ENCODE measurements at regions not wholly inside any gene's neighbourhood (a gene's known extent, or its start where the extent isn't known, plus 50 kb on each side); places are given as distances from the start of the nearest gene placed in this dataset.
A peak's percentile ranks its signal among the peaks of the same experiment; 100 is the strongest.

DNA sequence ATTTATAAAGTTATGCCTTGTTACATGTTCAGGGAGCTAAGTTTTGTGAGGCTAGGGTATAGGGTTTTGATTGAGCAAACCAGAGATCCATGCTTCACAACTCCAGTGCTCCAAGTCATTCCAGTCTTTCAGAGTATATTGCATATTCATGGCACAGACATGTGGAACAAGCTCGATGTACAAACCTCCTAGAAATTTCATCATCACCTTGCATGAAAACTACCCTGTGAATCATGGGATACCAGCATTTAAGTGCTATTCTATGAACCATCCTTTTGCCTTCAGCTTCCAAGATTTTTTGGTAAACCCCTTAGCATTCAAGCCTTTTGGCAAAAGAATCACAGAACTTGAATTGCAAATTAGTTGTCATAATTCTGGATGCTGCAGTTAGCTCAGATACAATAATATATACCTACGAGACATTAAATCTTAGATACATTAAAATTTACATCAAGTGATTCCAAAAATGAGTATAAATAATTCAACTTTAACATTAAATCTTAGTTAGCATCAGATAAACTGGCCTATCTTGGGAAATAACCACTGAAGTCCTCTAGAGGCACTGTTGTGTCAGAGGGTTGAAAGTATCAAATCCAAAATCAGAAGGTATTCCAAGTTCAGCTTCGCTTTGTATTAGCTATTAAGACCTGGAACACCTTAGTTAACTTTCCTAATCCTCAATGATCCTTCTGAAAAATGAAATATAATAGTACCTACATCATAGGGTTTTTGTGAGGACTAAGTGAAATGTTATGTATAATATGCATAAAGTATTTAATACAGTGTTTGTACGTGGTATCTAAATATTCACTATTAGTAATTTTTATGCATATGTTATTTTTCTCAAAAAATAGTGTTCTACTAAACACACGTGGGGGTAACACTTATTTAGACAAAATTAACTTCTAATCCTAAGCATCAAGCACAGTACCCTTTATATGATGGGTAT, 55.5 kb upstream of the CABCOCO1 start:
- H3K4me3 ChIP-seq, result no peak overlapping the region
- in situ Hi-C loops (cut with MboI) (no loop called here), intact Hi-C loops (cut with micrococcal nuclease) (loop anchor here (2.0 kb wide), 1 partner anchor 126 kb away; no protein-coding TSS in a partner anchor)
- H2AFZ ChIP-seq (ENCODE audit: low read depth, low read length), result no peak overlapping the region
- FAIRE-seq (peak; percentile 59), DNase-seq (ENCODE audit: extremely low read depth in 1 of 4, low spot score in 3 of 4) (peak; percentile 20 to 32 (median 27)), ATAC-seq (peak; percentile 75)
- H3K9me1 ChIP-seq (ENCODE audit: control insufficient read depth, insufficient read depth, low read length), result no peaks in the 10 kb centered on the region
- no peak overlapping the region for H3K27ac ChIP-seq (ENCODE audit: extremely low read depth, low read depth, low read length)
- H3K4me1 ChIP-seq (replicated peaks in 1 of 2; ENCODE audit: control insufficient read depth in 2 of 2, insufficient read depth in 2 of 2, low read length in 2 of 2), result no peaks in the 10 kb centered on the region
- H3K9ac ChIP-seq (ENCODE audit: insufficient read depth in 1 of 2, low read depth in 2 of 2, low read length in 2 of 2), result no peak overlapping the region
- H4K20me1 ChIP-seq (replicated peaks; ENCODE audit: control insufficient read depth, insufficient read depth, low read length), result no peaks in the 10 kb centered on the region
- POLR2A ChIA-PET, result no interaction called here
- H3K27me3 ChIP-seq (ENCODE audit: control insufficient read depth in 2 of 2, insufficient read depth in 2 of 2, low read length in 2 of 2), result no peaks in the 10 kb centered on the region
- H3K36me3 ChIP-seq (ENCODE audit: control insufficient read depth, insufficient read depth, low read length), result no peaks in the 10 kb centered on the region
- no TSS peak for BruUV-seq (replicated peaks)
- no peaks in the 10 kb centered on the region for H3K79me2 ChIP-seq (ENCODE audit: control insufficient read depth, insufficient read depth, low read length)
- CTCF ChIA-PET (ENCODE audit: low intra/inter-chr PET ratio), result interaction anchor here (0.5 kb wide), 1 partner anchor 86 kb away, joined by 3 read pairs; no protein-coding TSS in a partner anchor
- H3K4me2 ChIP-seq (ENCODE audit: insufficient read depth, low read length), result no peak overlapping the region
- WGBS (ENCODE audit: insufficient coverage, low coverage, missing lambda C conversion rate), result 12% methylated on average over 5 of the region's 5 CpGs
- H3K9me3 ChIP-seq (replicated peaks; ENCODE audit: control insufficient read depth, insufficient read depth, low read depth, low read length), result no peaks in the 10 kb centered on the region
- TF ChIP-seq, protein P1, sequence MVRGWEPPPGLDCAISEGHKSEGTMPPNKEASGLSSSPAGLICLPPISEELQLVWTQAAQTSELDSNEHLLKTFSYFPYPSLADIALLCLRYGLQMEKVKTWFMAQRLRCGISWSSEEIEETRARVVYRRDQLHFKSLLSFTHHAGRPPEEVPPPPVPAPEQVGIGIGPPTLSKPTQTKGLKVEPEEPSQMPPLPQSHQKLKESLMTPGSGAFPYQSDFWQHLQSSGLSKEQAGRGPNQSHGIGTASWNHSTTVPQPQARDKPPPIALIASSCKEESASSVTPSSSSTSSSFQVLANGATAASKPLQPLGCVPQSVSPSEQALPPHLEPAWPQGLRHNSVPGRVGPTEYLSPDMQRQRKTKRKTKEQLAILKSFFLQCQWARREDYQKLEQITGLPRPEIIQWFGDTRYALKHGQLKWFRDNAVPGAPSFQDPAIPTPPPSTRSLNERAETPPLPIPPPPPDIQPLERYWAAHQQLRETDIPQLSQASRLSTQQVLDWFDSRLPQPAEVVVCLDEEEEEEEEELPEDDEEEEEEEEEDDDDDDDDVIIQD (CRISPR knock-in tag; IDR thresholded peaks at IDR 0.05), result no peak
- TF ChIP-seq RAD21 (CRISPR knock-in tag; conservative IDR thresholded peaks at IDR 0.05 in 1 of 2, IDR thresholded peaks at IDR 0.05 in 1 of 2), result peak in 1 of 2 experiments; percentile 55; a peak in 3 of 4 replicates
- no peak for TF ChIP-seq E2F5 (CRISPR knock-in tag; IDR thresholded peaks at IDR 0.05)
- TF ChIP-seq CTCF (IDR thresholded peaks at IDR 0.05 in 2 of 3, conservative IDR thresholded peaks at IDR 0.05 in 1 of 3; ENCODE audit: insufficient read depth in 2 of 3, low read depth in 1 of 3, low read length in 3 of 3), result peak; percentile 47 to 65 (median 59); a peak in 5 of 6 replicates
- peak; percentile 44; the same call in 1 of the 2 replicates for TF ChIP-seq ATF3 (IDR thresholded peaks at IDR 0.05)
- TF ChIP-seq ATF3 (CRISPR knock-in tag; conservative IDR thresholded peaks at IDR 0.05), result no peak
- TF ChIP-seq KLF16 (IDR thresholded peaks at IDR 0.05), result 0 out of 2 replicates have a peak, but pooled peaks have one; percentile 26
- TF ChIP-seq TEAD2 (tag; IDR thresholded peaks at IDR 0.05), result no peak

Data from K562 (cell line).